ENCODE measurements at regions not wholly inside any gene's neighbourhood (a gene's known extent, or its start where the extent isn't known, plus 50 kb on each side); places are given as distances from the start of the nearest gene placed in this dataset.

- Mint-ChIP-seq H3K9me3 (no peaks in the 10 kb centered on the region), H3K4me1 (peaks cover 8% of the 10 kb centered on the region), H3K36me3 (no peaks in the 10 kb centered on the region), H3K4me3 (no peak overlapping the region), H3K27ac (no peak overlapping the region), H3K27me3 (no peaks in the 10 kb centered on the region)
- peak in 1 of 2 donors; percentile 15 for DNase-seq (ENCODE audit: low spot score in 2 of 2)
- ATAC-seq (ENCODE audit: low read depth): peak; percentile 78
Observed at GRCh38 chr12:91991399-91992187, 154.1 kb downstream of the BTG1 start.

GRCh38 chr12:91990525-91990924 is 155.1 kb downstream of the BTG1 start:
- Mint-ChIP-seq H3K36me3 (no peaks in the 10 kb centered on the region), H3K27me3 (no peaks in the 10 kb centered on the region), H3K9me3 (no peaks in the 10 kb centered on the region), H3K4me1 (peaks cover 8% of the 10 kb centered on the region), H3K27ac (no peak overlapping the region), H3K4me3 (no peak overlapping the region)
- DNase-seq (ENCODE audit: low spot score in 2 of 2) (no peak), ATAC-seq (ENCODE audit: low read depth) (no peak)

GRCh38 chr12:91989143-91989542 is 156.5 kb downstream of the BTG1 start:
- H3K27me3 Mint-ChIP-seq: no peaks in the 10 kb centered on the region
- ATAC-seq (ENCODE audit: low read depth) (no peak), DNase-seq (ENCODE audit: low spot score in 2 of 2) (no peak)
- no peaks in the 10 kb centered on the region for H3K9me3 Mint-ChIP-seq
- H3K4me3 Mint-ChIP-seq: no peak overlapping the region
- H3K27ac Mint-ChIP-seq: no peak overlapping the region
- peaks cover 8% of the 10 kb centered on the region for H3K4me1 Mint-ChIP-seq
- no peaks in the 10 kb centered on the region for H3K36me3 Mint-ChIP-seq

GRCh38 chr12:91988086-91988923 is 157.3 kb downstream of the BTG1 start:
- DNase-seq (ENCODE audit: low spot score in 2 of 2) (no peak), ATAC-seq (ENCODE audit: low read depth) (no peak)
- H3K9me3 Mint-ChIP-seq: no peaks in the 10 kb centered on the region
- H3K4me1 Mint-ChIP-seq: peaks cover 8% of the 10 kb centered on the region
- no peaks in the 10 kb centered on the region for H3K27me3 Mint-ChIP-seq
- H3K27ac Mint-ChIP-seq: no peak overlapping the region
- no peak overlapping the region for H3K4me3 Mint-ChIP-seq
- H3K36me3 Mint-ChIP-seq: no peaks in the 10 kb centered on the region

- Mint-ChIP-seq H3K36me3 (no peaks in the 10 kb centered on the region), H3K27ac (no peak overlapping the region), H3K9me3 (no peaks in the 10 kb centered on the region), H3K4me1 (peaks cover 2% of the 10 kb centered on the region), H3K27me3 (no peaks in the 10 kb centered on the region), H3K4me3 (no peak overlapping the region)
- DNase-seq (ENCODE audit: low spot score in 2 of 2) (no peak), ATAC-seq (ENCODE audit: low read depth) (no peak)
Observed at GRCh38 chr12:91986084-91986483, 159.6 kb downstream of the BTG1 start.

- H3K36me3 Mint-ChIP-seq: no peaks in the 10 kb centered on the region
- H3K4me3 Mint-ChIP-seq: no peak overlapping the region
- peaks cover 2% of the 10 kb centered on the region for H3K4me1 Mint-ChIP-seq
- no peaks in the 10 kb centered on the region for H3K9me3 Mint-ChIP-seq
- H3K27ac Mint-ChIP-seq: no peak overlapping the region
- ATAC-seq (ENCODE audit: low read depth) (no peak), DNase-seq (ENCODE audit: low spot score in 2 of 2) (no peak)
- H3K27me3 Mint-ChIP-seq: no peaks in the 10 kb centered on the region
Observed at GRCh38 chr12:91985002-91985787, 160.5 kb downstream of the BTG1 start.

DNA sequence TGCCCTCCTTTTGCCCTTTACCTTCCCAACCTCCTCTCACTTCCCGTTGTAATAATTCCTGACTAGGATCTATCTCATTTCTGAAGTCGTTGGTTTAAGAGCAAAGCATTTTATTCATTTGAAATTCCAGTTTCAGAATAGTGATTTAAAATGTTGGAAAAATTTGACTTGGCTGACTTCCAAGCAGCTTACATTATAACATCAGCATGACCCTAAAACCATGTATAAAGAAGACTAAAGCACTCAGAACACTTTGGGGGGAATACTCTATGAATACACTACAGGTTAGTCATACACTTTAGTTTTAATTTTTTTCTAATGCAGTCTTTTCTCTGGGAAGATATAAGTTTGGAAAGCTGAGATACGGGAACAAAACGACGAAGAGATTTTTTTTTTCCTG is 161.1 kb downstream of the BTG1 start:
- no peak for ATAC-seq (ENCODE audit: low read depth)
- Mint-ChIP-seq H3K4me3 (no peak overlapping the region), H3K27ac (no peak overlapping the region), H3K27me3 (no peaks in the 10 kb centered on the region), H3K36me3 (no peaks in the 10 kb centered on the region), H3K9me3 (no peaks in the 10 kb centered on the region), H3K4me1 (peaks cover 2% of the 10 kb centered on the region)
- no peak for DNase-seq (ENCODE audit: low spot score in 2 of 2)

DNA sequence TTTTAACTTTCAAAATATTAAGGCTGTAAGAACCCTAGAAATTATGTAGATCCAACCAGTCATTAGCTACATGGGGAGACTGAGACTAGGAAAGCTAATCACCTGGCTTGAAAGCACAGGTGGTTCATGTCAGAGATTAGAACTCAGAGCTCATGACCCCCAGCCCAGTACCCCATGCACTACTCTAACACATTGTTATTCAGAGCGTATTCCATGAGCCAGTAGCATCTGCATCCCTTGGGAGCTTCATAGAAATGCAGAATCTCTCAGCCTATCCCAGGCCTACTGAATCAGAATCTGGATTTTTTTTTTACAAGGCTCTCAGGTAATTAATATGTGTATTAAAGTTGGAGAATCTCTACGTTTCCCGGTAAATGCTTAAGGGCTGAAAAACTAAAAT is 161.7 kb downstream of the BTG1 start:
- no peaks in the 10 kb centered on the region for H3K9me3 Mint-ChIP-seq
- H3K27me3 Mint-ChIP-seq: no peaks in the 10 kb centered on the region
- H3K4me1 Mint-ChIP-seq: peaks cover 2% of the 10 kb centered on the region
- no peak for ATAC-seq (ENCODE audit: low read depth)
- no peak for DNase-seq (ENCODE audit: low spot score in 2 of 2)
- H3K27ac Mint-ChIP-seq: no peak overlapping the region
- no peaks in the 10 kb centered on the region for H3K36me3 Mint-ChIP-seq
- no peak overlapping the region for H3K4me3 Mint-ChIP-seq

DNA sequence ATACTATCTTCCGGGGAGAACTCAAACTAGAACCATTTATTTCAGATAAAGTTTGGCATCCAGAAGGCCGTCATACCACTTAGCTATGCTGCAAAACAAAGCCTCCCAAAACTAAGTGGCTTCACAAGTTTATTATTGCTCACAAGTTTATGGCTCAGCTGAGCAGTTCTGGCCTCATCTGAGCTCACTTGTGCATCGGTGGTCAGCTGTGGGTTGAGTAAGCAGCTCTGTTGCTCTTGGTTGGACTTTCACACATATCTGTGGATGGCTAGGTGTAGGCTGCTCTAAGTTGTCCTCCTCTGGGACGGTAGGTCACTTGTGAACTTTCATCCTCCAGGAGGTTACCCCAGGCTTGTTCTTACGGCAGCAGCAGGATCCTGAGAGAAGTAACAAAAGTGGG is 162.7 kb downstream of the BTG1 start:
- H3K9me3 Mint-ChIP-seq: peaks cover 1% of the 10 kb centered on the region
- H3K4me1 Mint-ChIP-seq: peaks cover 4% of the 10 kb centered on the region
- peaks cover 2% of the 10 kb centered on the region for H3K36me3 Mint-ChIP-seq
- H3K27ac Mint-ChIP-seq: no peak overlapping the region
- ATAC-seq (ENCODE audit: low read depth) (no peak), DNase-seq (ENCODE audit: low spot score in 2 of 2) (no peak)
- peaks cover 2% of the 10 kb centered on the region for H3K27me3 Mint-ChIP-seq
- no peak overlapping the region for H3K4me3 Mint-ChIP-seq

- DNase-seq (ENCODE audit: low spot score in 2 of 2): no peak
- H3K4me1 Mint-ChIP-seq: peaks cover 4% of the 10 kb centered on the region
- peaks cover 3% of the 10 kb centered on the region for H3K9me3 Mint-ChIP-seq
- H3K27me3 Mint-ChIP-seq: peaks cover 2% of the 10 kb centered on the region
- H3K4me3 Mint-ChIP-seq: no peak overlapping the region
- H3K36me3 Mint-ChIP-seq: peaks cover 2% of the 10 kb centered on the region
- H3K27ac Mint-ChIP-seq: no peak overlapping the region
- no peak for ATAC-seq (ENCODE audit: low read depth)
Observed at GRCh38 chr12:91980389-91980821, 165.2 kb downstream of the BTG1 start.

DNA sequence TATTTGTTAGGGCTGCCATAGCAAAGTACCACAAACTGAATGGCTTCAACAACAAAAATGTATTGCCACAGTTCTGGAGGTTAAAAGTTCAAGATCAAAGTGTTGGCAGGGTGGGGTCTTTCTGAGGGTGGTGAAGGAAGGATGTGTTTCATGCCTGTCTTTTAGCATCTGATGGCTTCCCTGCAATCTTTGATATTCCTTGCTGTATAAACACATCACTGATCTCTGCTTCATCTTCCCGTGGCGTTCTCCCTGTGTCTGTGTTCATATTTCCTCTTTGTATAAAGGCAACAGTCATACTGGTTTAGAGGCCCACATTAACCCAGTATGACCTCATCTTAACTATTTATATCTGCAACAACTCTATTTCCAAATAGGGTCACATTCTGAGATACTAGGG is 167.5 kb downstream of the BTG1 start:
- Mint-ChIP-seq H3K9me3 (peaks cover 3% of the 10 kb centered on the region), H3K27me3 (peaks cover 2% of the 10 kb centered on the region), H3K4me1 (peaks cover 4% of the 10 kb centered on the region), H3K36me3 (peaks cover 2% of the 10 kb centered on the region), H3K27ac (no peak overlapping the region), H3K4me3 (no peak overlapping the region)
- DNase-seq (ENCODE audit: low spot score in 2 of 2) (no peak), ATAC-seq (ENCODE audit: low read depth) (no peak)

GRCh38 chr12:91975891-91976290 is 169.8 kb downstream of the BTG1 start:
- Mint-ChIP-seq H3K4me3 (no peak overlapping the region), H3K36me3 (peaks cover 2% of the 10 kb centered on the region), H3K27me3 (peaks cover 2% of the 10 kb centered on the region), H3K4me1 (peaks cover 4% of the 10 kb centered on the region), H3K27ac (no peak overlapping the region), H3K9me3 (peaks cover 3% of the 10 kb centered on the region)
- DNase-seq (ENCODE audit: low spot score in 2 of 2): no peak
- no peak for ATAC-seq (ENCODE audit: low read depth)

GRCh38 chr12:91974541-91975085 is 171.0 kb downstream of the BTG1 start:
- peaks cover 2% of the 10 kb centered on the region for H3K27me3 Mint-ChIP-seq
- ATAC-seq (ENCODE audit: low read depth): no peak
- H3K36me3 Mint-ChIP-seq: peaks cover 2% of the 10 kb centered on the region
- H3K27ac Mint-ChIP-seq: no peak overlapping the region
- H3K4me1 Mint-ChIP-seq: peaks cover 4% of the 10 kb centered on the region
- no peak for DNase-seq (ENCODE audit: low spot score in 2 of 2)
- H3K4me3 Mint-ChIP-seq: no peak overlapping the region
- H3K9me3 Mint-ChIP-seq: peaks cover 6% of the 10 kb centered on the region

DNA sequence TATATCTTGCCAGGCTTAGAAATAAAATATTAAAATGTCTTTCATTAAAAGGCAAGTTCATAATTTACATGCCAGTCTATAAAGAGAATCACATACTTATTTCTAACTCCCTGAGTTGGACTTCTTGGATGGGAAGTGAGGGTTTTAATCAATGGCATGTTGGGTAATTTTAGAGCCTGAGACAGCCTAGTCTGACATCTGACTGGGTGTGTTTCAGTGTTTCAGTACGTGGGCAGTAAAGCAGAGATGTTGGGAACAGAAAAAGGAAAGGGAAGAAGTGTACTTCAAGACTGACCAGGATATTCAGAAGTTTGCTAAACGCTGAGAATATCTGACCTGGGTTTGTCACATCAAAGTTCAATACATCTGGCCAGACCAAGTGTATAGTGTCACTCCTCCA is 171.8 kb downstream of the BTG1 start:
- Mint-ChIP-seq H3K4me1 (peaks cover 4% of the 10 kb centered on the region), H3K27ac (no peak overlapping the region), H3K36me3 (peaks cover 2% of the 10 kb centered on the region), H3K9me3 (peaks cover 6% of the 10 kb centered on the region), H3K4me3 (no peak overlapping the region), H3K27me3 (peaks cover 2% of the 10 kb centered on the region)
- no peak for ATAC-seq (ENCODE audit: low read depth)
- no peak for DNase-seq (ENCODE audit: low spot score in 2 of 2)
